Neuronal stem cell (in vitro differentiated cells): ENCODE measurements at regions not wholly inside any gene's neighbourhood (a gene's known extent, or its start where the extent isn't known, plus 50 kb on each side); places are given as distances from the start of the nearest gene placed in this dataset.

Experiments used
- DNase-seq: peaks from one replicate; pipeline ENCODE4 v3.0.0-alpha.2; 2013; ENCODE audit warnings: low spot score
- H2AFZ ChIP-seq: one replicate; pipeline ENCODE4 v1.6.1; 2013; ENCODE audit warnings: mild to moderate bottlenecking, low read length, inconsistent platforms
- H2AK5ac ChIP-seq: 2 replicates; pipeline ENCODE4 v1.6.1; 2013; ENCODE audit warnings: low read depth, mild to moderate bottlenecking, inconsistent platforms, low read length, moderate library complexity, mixed read lengths
- H2BK120ac ChIP-seq: 2 replicates; pipeline ENCODE4 v1.6.1; 2013; ENCODE audit warnings: low read depth, mild to moderate bottlenecking, inconsistent platforms, low read length, moderate library complexity, mixed read lengths
- H2BK12ac ChIP-seq: one replicate; pipeline ENCODE4 v1.6.1; 2013; ENCODE audit warnings: low read length, inconsistent platforms
- H2BK15ac ChIP-seq: 2 replicates; pipeline ENCODE4 v1.6.1; 2013; ENCODE audit warnings: mild to moderate bottlenecking, low read length, inconsistent platforms, mixed read lengths
- H2BK5ac ChIP-seq: one replicate; pipeline ENCODE4 v1.6.1; 2013; ENCODE audit warnings: inconsistent platforms, mild to moderate bottlenecking, low read length, moderate library complexity
- H3K14ac ChIP-seq: one replicate; pipeline ENCODE4 v1.6.1; 2013; ENCODE audit warnings: low read length, inconsistent platforms
- H3K18ac ChIP-seq: 2 replicates; pipeline ENCODE4 v1.6.1; 2013; ENCODE audit warnings: low read length, inconsistent platforms
- H3K23ac ChIP-seq: 2 replicates; pipeline ENCODE4 v1.6.1; 2013; ENCODE audit warnings: low read depth, mild to moderate bottlenecking, mixed read lengths, low read length, inconsistent platforms; ENCODE audit not compliant: poor library complexity
- H3K27ac ChIP-seq: replicated peaks from 3 replicates; pipeline ENCODE4 v1.5.1; 2013; ENCODE audit warnings: low read length, inconsistent platforms
- H3K27me3 ChIP-seq, 3 experiments: 2 replicates each; pipeline ENCODE4 v1.6.1; 2013; ENCODE audit warnings: low read length in 3 of 3, mild to moderate bottlenecking in 2 of 3, inconsistent platforms in 1 of 3, low read depth in 1 of 3, mixed read lengths in 1 of 3, moderate library complexity in 1 of 3; ENCODE audit not compliant: control insufficient read depth in 3 of 3, insufficient read depth in 3 of 3
- H3K36me3 ChIP-seq, 2 donors: replicated peaks in 1 of 2; 2 replicates each; pipeline ENCODE4 v1.6.1; 2013; ENCODE audit warnings: low read length in 2 of 2; ENCODE audit not compliant: control insufficient read depth in 2 of 2, insufficient read depth in 2 of 2
- H3K4ac ChIP-seq: 2 replicates; pipeline ENCODE4 v1.6.1; 2013; ENCODE audit warnings: inconsistent platforms, mild to moderate bottlenecking, low read length, moderate library complexity
- H3K4me1 ChIP-seq, 2 donors: 1 replicate in 1 of 2; 2 replicates in 1 of 2; pipeline ENCODE4 v1.6.1; 2013; ENCODE audit warnings: low read length in 2 of 2, low read depth in 1 of 2; ENCODE audit not compliant: control insufficient read depth in 2 of 2, insufficient read depth in 1 of 2
- H3K4me2 ChIP-seq: one replicate; pipeline ENCODE4 v1.6.1; 2013; ENCODE audit warnings: mild to moderate bottlenecking, low read length, inconsistent platforms; ENCODE audit not compliant: insufficient read depth, poor library complexity, severe bottlenecking
- H3K4me3 ChIP-seq, 2 donors: 2 replicates each; pipeline ENCODE4 v1.5.1; 2013; ENCODE audit warnings: low read length in 2 of 2, mild to moderate bottlenecking in 2 of 2, inconsistent platforms in 1 of 2, moderate library complexity in 1 of 2
- H3K79me1 ChIP-seq: one replicate; pipeline ENCODE4 v1.6.1; 2013; ENCODE audit warnings: low read depth, mild to moderate bottlenecking, inconsistent platforms, low read length, moderate library complexity
- H3K9ac ChIP-seq: one replicate; pipeline ENCODE4 v1.6.1; 2013; ENCODE audit warnings: mild to moderate bottlenecking, low read depth, low read length, inconsistent platforms; ENCODE audit not compliant: poor library complexity
- H3K9me3 ChIP-seq, 2 donors: replicated peaks in 1 of 2; 2 replicates each; pipeline versions ENCODE3 to v1.6.1; 2013; ENCODE audit warnings: low read length in 2 of 2, mild to moderate bottlenecking in 2 of 2, inconsistent platforms in 1 of 2, low read depth in 1 of 2, mixed read lengths in 1 of 2, moderate library complexity in 1 of 2; ENCODE audit not compliant: control insufficient read depth in 2 of 2, insufficient read depth in 1 of 2
- H4K8ac ChIP-seq: one replicate; pipeline ENCODE4 v1.6.1; 2013; ENCODE audit warnings: low read depth, mild to moderate bottlenecking, inconsistent platforms, low read length, moderate library complexity
- H4K91ac ChIP-seq: one replicate; pipeline ENCODE4 v1.6.1; 2013; ENCODE audit warnings: low read length, low read depth, mild to moderate bottlenecking, inconsistent platforms; ENCODE audit not compliant: poor library complexity
- WGBS, 2 donors: extraction: QIAGEN DNeasy Blood & Tissue Kit; methylation state at CpG; one replicate each; pipeline ENCODE4 v1.1.7; 2013; ENCODE audit warnings: missing lambda C conversion rate in 2 of 2, mixed read lengths in 1 of 2; ENCODE audit not compliant: insufficient read length in 2 of 2, insufficient replicate concordance in 1 of 2; ENCODE audit errors: extremely low coverage in 2 of 2; 5-methylcytosine and 5-hydroxymethylcytosine counted together

GRCh38 chr6:121828146-121828886, 392.9 kb downstream of the GJA1 start:
- Histone ChIP-seq H3K9ac (no peak overlapping the region), H3K18ac (no peak overlapping the region), H3K4ac (no peak overlapping the region), H3K23ac (no peak overlapping the region), H3K36me3 (no peaks in the 10 kb centered on the region), H3K4me2 (no peak overlapping the region), H3K79me1 (no peaks in the 10 kb centered on the region), H4K8ac (no peak overlapping the region), H2AFZ (no peak overlapping the region), H3K9me3 (no peaks in the 10 kb centered on the region), H3K4me1 (peaks cover 0 to 2% of the 10 kb centered on the region in 2 donors), H2BK120ac (no peak overlapping the region), H4K91ac (no peak overlapping the region), H2BK12ac (no peak overlapping the region), H3K14ac (no peak overlapping the region), H2AK5ac (no peak overlapping the region), H3K4me3 (no peak overlapping the region), H3K27me3 (no peaks in the 10 kb centered on the region), H3K27ac (no peak overlapping the region), H2BK5ac (no peak overlapping the region), H2BK15ac (no peak overlapping the region)
- no peak for DNase-seq
- WGBS, 2 donors = no CpG with 5 or more reads among the region's 5 CpGs

- H2BK12ac ChIP-seq = no peak overlapping the region
- H2AFZ ChIP-seq = peak overlapping the region; percentile 10
- H3K4me3 ChIP-seq = no peak overlapping the region
- no peak overlapping the region for H3K27ac ChIP-seq
- no CpG with 5 or more reads among the region's 1 CpG for WGBS, 2 donors
- H3K18ac ChIP-seq = no peak overlapping the region
- H2BK15ac ChIP-seq = no peak overlapping the region
- H3K4ac ChIP-seq = no peak overlapping the region
- H4K91ac ChIP-seq = no peak overlapping the region
- H3K79me1 ChIP-seq = no peaks in the 10 kb centered on the region
- H3K23ac ChIP-seq = no peak overlapping the region
- no peak overlapping the region for H2BK5ac ChIP-seq
- no peaks in the 10 kb centered on the region for H3K36me3 ChIP-seq
- H3K9ac ChIP-seq = no peak overlapping the region
- no peak for DNase-seq
- peaks cover 0 to 2% of the 10 kb centered on the region in 2 donors for H3K4me1 ChIP-seq
- no peak overlapping the region for H4K8ac ChIP-seq
- no peak overlapping the region for H3K4me2 ChIP-seq
- H3K14ac ChIP-seq = no peak overlapping the region
- H3K27me3 ChIP-seq = no peaks in the 10 kb centered on the region
- no peak overlapping the region for H2BK120ac ChIP-seq
- H2AK5ac ChIP-seq = no peak overlapping the region
- no peaks in the 10 kb centered on the region for H3K9me3 ChIP-seq
These were observed 395.3 kb downstream of the GJA1 start for GRCh38 chr6:121830736-121831135.

- no peak overlapping the region for H3K27ac ChIP-seq
- no peaks in the 10 kb centered on the region for H3K36me3 ChIP-seq
- no peak overlapping the region for H3K4me2 ChIP-seq
- H3K23ac ChIP-seq = no peak overlapping the region
- H4K8ac ChIP-seq = no peak overlapping the region
- H3K18ac ChIP-seq = no peak overlapping the region
- H3K14ac ChIP-seq = no peak overlapping the region
- no peak overlapping the region for H3K4me3 ChIP-seq
- H2BK12ac ChIP-seq = no peak overlapping the region
- no peak overlapping the region for H2BK5ac ChIP-seq
- H3K79me1 ChIP-seq = no peaks in the 10 kb centered on the region
- H3K9ac ChIP-seq = no peak overlapping the region
- no peak overlapping the region for H2BK15ac ChIP-seq
- DNase-seq = no peak
- H4K91ac ChIP-seq = no peak overlapping the region
- no CpG with 5 or more reads among the region's 2 CpGs for WGBS, 2 donors
- no peaks in the 10 kb centered on the region for H3K4me1 ChIP-seq
- no peak overlapping the region for H2AK5ac ChIP-seq
- no peaks in the 10 kb centered on the region for H3K9me3 ChIP-seq
- no peak overlapping the region for H2BK120ac ChIP-seq
- no peaks in the 10 kb centered on the region for H3K27me3 ChIP-seq
- H3K4ac ChIP-seq = no peak overlapping the region
- peak overlapping the region; percentile 49 for H2AFZ ChIP-seq
These were observed 400.2 kb downstream of the GJA1 start for GRCh38 chr6:121835662-121836061.

- no peak overlapping the region for H3K23ac ChIP-seq
- no peak overlapping the region for H4K8ac ChIP-seq
- no peaks in the 10 kb centered on the region for H3K4me1 ChIP-seq
- no peak overlapping the region for H3K18ac ChIP-seq
- H3K27ac ChIP-seq = no peak overlapping the region
- H3K9me3 ChIP-seq = no peaks in the 10 kb centered on the region
- no peak overlapping the region for H3K4me2 ChIP-seq
- no peak overlapping the region for H4K91ac ChIP-seq
- H3K9ac ChIP-seq = no peak overlapping the region
- no peak overlapping the region for H3K4me3 ChIP-seq
- H2AFZ ChIP-seq = no peak overlapping the region
- H3K4ac ChIP-seq = no peak overlapping the region
- no peak overlapping the region for H2BK12ac ChIP-seq
- no peak overlapping the region for H2BK5ac ChIP-seq
- H3K14ac ChIP-seq = no peak overlapping the region
- no peak overlapping the region for H2BK120ac ChIP-seq
- no CpG with 5 or more reads among the region's 4 CpGs for WGBS, 2 donors
- no peak overlapping the region for H2AK5ac ChIP-seq
- DNase-seq = no peak
- H3K79me1 ChIP-seq = no peaks in the 10 kb centered on the region
- no peaks in the 10 kb centered on the region for H3K36me3 ChIP-seq
- no peak overlapping the region for H2BK15ac ChIP-seq
- H3K27me3 ChIP-seq = no peaks in the 10 kb centered on the region
These were observed 402.2 kb downstream of the GJA1 start for GRCh38 chr6:121837545-121838229.
